ENCODE measurements at regions not wholly inside any gene's neighbourhood (a gene's known extent, or its start where the extent isn't known, plus 50 kb on each side); places are given as distances from the start of the nearest gene placed in this dataset.
"Not testable (repeated sequence)": the region's sequence is repeated elsewhere in the genome, so short reads cannot be mapped to it uniquely, and the experiment has no call there.

DNA sequence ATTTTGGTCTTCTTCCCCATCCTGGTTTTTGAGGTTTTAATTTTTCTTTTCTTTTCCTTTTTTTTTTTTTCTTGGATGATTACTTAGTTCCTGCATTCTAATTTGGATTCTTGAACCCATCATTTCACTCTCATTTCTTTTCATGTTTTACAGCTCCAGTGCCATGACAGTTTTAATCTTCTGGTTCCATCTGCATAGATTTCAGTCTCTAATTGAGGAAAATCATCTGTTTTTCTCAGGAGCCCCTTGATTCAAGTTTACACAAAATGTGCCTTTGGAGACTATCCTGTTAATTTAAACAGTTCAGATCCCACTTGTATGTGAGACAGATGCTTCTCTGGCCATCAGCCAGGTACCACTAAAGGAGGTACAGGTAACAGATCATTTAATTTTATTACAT lies 379.9 kb downstream of the PIK3C3 start:
- no peak for DNase-seq

DNA sequence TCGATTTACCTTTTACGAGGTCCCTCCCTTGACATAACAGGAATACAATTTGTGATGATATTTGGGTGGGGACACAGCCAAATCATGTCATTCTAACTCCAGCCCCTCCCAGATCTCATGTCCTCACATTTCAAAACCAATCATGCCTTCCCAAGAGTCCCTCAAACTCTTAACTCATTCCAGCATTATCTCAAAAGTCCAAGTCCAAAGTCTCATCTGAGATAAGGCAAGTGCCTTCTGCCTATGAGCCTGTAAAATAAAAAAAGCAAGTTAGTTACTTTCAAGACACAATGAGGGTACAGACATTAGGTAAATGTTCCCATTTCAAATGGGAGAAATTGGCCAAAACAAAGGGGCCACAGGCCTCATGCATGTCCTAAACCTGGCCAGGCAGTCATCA lies 381.1 kb downstream of the PIK3C3 start:
- no peak for DNase-seq

- DNase-seq = not testable (repeated sequence)
Measured at GRCh38 chr18:42337337-42337736, 382.3 kb downstream of the PIK3C3 start.

- DNase-seq = no peak
Measured at GRCh38 chr18:42338683-42339082, 383.6 kb downstream of the PIK3C3 start.

DNA sequence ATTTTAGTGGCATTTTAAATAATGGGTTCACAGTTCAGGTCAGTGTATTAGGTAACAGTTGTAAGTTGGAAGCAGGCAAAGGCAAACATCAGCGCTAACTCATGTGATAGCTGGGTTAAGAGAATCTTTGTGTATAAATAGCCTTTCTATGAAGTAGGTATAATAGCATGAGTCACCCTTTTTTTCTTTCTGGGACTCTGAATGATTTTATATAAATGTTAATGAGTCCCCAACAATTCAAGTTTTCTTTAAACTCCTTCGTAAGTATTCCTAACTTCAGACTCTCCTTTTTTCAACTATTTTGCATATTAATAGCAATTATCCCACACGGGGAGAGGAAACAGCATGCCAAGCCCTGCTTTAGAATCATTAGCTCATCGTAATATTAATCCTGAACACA lies 384.3 kb downstream of the PIK3C3 start:
- no peak for DNase-seq

GRCh38 chr18:42340423-42341009 lies 385.5 kb downstream of the PIK3C3 start:
- DNase-seq = no peak

DNA sequence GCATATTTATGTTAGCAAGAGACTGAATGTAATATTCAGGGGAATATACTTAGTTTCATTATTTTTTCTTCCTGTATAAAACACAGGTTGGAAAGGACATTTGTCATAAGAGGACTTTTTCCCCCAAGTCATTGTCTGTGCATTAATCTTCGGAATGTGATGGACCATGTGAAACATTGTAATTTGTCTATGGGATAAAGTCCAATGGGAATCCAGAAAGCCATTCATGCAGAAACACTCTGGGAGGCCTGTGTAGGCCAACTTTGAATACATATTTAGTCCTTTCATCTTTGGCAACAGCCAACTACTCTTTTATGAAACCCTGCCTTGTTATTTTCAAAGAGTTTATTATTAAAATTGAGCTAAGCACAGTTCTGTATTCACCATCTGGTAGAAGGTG lies 386.4 kb downstream of the PIK3C3 start:
- DNase-seq = no peak

DNA sequence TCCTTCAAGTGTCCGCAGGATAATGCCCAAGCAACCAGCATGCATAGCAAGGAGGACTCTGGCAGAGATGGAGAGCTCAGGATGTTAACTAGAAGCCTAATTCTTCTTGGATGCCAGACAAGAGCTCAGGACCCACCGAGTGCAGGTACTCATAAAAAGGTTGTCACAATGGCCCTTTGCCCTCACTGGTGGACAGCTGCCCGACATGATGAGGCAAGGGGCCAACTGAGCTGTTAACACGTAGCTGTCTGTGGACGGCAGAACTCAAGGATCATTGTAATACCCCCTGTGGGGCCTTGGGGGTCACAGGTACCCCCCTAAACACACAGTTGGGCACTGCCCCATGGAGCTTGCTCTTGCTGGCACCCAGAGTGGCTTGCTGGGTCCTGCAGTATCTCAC lies 393.7 kb downstream of the PIK3C3 start:
- DNase-seq = no peak

- DNase-seq = no peak
Measured at GRCh38 chr18:42351455-42351854, 396.4 kb downstream of the PIK3C3 start.

- DNase-seq = no peak
Measured at GRCh38 chr18:42360716-42361115, 405.7 kb downstream of the PIK3C3 start.

DNA sequence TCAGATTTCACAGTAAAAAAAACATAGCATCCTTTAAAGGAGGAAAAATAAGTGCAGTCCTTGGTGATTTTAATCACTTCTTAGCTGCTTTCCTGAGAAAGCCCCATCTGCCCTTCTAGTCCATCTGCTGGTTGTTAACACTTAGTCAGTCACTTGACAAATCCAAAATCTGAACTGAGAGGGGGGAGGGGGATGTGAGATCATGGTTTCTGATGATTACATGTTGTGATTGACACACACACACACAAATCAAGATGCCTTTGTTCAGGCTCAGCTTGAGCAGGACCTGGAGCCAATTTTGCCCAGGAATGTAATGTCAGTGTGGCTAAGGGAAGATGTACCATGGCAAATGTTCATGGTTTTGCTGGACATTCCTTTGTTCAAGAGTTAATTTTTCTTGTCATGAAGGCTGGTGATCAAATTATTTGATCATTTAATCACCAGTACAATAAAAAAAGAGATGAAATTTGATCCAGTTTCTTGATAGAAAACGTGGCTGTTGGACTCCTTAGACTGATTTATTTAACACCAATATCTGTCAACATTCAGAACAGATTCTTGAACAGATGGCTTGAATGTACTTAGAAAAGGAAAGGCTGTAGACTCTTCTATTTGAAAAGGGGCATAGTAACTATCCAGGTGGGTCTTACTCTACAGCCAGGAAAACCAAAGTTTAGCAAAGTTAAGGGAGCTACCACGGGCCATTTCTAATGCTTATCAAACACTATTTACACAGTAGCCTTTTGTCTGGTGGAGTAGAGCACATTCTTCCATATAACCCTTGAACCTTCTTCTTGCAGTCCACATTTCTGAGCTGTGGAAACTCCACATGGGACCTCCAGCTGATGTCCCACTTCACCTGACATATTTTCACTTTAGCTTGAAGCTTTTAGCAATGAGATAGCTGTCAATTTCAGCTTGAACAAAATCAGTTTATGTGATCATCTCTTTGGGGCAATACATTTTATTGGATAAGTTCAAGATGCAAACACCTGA lies 408.7 kb downstream of the PIK3C3 start:
- no peak for DNase-seq

DNA sequence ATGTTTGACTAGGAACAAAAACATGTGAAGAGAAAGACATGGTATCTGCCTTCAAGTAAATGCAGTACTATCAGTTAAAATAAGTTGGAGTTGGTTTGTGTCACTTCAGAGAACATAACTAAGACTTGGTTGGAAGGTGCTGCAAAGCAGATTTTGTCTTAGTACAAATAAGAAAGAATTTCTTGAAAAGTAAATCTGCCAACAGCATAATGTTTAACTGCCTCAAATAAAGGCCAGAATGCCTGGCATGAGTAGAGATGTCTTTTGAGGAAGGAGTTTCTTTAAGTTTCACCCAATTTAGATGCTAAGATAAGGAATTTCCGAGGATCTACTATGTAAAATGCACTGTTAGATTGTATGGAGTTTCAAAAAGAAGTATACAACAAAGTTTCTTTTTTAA lies 409.7 kb downstream of the PIK3C3 start:
- DNase-seq = no peak

DNA sequence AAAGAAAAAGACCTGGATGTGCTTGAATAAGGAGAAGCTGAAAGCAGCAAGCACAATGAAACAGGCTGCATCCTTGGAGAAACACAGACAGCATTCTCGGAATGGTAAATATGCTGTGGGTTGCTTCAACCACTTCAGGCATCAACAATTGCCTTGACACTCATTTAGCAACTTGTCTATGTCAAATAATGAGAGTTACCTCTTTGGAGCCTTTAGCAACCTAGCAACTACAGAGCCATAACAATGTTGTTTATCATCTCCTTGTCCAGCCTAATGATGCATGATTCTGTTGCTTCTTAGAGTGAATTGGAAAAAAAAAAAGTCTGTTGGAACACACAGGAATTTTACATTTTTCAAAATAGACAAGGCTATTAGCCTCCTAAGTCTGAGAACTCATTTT lies 410.6 kb downstream of the PIK3C3 start:
- DNase-seq = no peak

DNA sequence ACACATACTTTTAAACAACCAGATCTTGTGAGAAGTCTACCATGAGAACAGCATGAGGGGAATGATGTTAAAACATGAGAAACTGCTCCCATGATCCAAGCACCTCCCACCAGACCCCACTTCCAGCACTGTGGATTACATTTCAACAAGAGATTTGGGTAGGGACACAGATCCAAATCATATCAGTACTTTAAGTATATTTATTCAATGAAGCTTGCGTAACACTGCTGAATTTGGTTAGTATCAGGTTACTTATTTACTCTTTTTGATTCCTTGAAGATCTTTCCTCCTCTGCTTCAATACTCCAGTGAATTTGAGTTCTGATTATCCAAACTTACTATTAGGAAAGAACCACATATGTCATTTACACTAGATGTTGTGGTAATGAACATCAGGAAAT lies 418.6 kb downstream of the PIK3C3 start:
- no peak for DNase-seq

DNA sequence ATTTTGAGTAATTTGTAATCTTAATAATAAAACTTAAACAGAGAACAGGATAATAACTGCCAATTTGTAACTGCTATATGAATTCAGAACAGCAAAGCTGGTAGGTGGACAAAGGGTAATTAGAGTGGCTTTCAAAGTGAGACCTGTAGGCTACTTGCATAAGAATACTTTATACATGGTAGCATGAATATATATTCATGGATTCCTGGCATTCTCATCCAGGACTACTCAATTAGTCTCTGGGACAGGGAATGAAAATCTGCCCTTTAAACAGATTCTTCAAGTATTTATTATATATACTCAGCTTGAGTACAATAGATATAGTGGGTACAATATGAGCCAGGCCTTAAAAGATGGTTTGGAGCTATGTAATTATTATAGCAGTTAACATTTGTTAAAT lies 419.9 kb downstream of the PIK3C3 start:
- DNase-seq = no peak

DNA sequence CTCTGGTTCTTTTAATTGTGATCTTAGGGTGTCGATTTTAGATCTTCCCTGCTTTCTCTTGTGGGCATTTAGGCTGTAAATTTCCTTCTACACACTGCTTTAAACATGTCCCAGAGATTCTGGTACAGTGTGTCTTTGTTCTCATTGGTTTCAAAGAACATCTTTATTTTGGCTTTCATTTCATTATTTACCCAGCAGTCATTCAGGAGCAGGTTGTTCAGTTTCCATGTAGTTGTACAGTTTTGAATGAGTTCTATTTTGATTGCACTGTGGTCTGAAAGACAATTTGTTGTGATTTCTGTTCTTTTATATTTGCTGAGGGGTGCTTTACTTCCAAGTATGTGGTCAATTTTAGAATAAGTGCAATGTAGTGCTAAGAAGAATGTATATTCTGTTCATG lies 423.8 kb downstream of the PIK3C3 start:
- not testable (repeated sequence) for DNase-seq

GRCh38 chr18:42381236-42381635 lies 426.2 kb downstream of the PIK3C3 start:
- not testable (repeated sequence) for DNase-seq

DNA sequence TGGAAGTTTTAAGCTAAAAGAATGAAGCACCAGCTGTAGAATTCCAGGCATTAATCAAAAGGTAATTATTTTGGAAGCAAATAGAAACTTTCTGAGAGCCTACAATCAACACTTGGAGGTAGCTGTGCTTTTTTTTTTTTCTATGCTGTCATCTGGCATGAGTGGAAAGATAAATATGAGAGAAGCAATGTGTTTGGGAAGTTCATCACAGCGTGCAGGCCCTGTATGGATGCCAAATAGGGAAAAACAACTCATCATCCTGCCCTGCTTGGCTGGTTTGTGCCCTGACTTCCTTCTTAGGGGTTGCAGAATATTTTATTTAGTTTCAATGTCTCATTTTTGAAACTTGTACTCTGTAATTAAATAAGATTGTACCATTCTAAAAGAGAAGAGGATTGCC lies 437.4 kb downstream of the PIK3C3 start:
- DNase-seq = no peak

GRCh38 chr18:42392926-42393325 lies 437.9 kb downstream of the PIK3C3 start:
- no peak for DNase-seq

DNA sequence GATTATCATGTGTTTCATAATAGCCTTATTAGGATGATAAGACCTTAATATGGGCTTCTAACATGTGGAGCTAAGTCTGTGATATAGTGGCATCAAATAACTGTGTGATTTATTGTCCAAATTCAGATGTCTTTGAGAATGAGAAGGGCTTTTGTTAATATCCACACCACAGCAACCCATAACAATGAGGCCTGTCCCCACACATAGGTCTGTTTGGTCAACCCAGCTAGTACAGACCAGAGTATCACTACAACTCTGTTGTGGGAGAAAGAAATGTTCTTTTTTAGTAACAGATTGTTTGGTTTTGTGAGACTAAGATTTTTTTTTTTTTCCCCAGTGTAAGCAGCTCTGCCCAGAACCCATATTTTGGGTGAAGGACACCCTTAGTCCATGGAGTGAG lies 439.2 kb downstream of the PIK3C3 start:
- DNase-seq = no peak

DNA sequence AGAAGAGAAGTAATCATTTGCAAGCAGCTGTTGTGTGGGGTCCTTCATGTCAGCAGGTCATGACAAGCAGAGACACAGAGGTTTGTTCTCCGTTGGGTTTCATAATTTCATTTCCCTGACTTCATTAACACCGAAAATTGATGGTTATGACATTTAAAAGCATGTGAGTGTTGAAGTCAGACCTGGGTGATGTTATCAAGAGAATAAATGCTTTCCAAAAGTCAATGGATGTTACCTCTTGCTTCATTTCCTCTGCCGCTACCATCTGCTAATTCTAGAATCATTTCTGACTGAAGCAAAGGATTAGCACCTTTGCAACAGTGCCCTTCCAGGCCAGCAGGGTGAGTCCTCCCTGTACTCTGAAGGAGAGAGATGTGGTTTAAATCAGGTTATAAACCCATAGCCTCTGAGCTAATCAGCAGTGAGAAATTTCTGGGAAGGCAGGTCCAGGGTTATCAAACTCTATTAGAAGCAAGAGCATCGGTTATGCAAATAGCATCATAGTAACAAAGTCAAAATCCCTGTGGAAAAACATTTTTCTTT lies 446.2 kb downstream of the PIK3C3 start:
- no peak for DNase-seq

DNA sequence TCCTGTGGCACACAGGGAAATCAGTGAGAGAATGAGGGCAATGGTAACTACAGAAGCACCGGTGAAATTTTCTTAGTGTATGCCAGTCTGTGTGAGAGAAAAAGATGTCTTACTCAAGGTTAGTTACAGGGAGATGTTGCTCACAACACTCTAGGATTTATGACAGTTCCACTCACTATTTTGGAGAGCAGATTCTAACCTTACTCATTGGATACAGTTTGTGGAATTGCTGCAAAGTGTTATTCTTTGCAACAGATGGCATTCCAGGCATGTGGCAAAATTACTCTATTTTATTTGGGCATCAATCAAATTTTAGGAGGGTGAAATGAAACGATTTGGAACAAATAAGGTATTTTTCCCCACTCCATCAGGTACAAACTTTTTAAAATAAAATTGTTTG lies 449.1 kb downstream of the PIK3C3 start:
- DNase-seq = no peak

- no peak for DNase-seq
Measured at GRCh38 chr18:42409005-42409404, 454.0 kb downstream of the PIK3C3 start.

GRCh38 chr18:42412281-42412680 lies 457.2 kb downstream of the PIK3C3 start:
- no peak for DNase-seq
